22Rv1 (cell line): ENCODE measurements at regions not wholly inside any gene's neighbourhood (a gene's known extent, or its start where the extent isn't known, plus 50 kb on each side); places are given as distances from the start of the nearest gene placed in this dataset.

Experiments used
- ZFX ChIP-seq: fragments of 450-650 bp; IDR thresholded peaks from 2 replicates; pipeline ENCODE4 v1.6.1; 2017; ENCODE audit warnings: antibody characterized with exemption, borderline replicate concordance
- TF ChIP-seq, protein P1 (sequence below): fragments of 450-650 bp; IDR thresholded peaks from 2 replicates; pipeline ENCODE4 v1.5.1; 2017; ENCODE audit warnings: mild to moderate bottlenecking

GRCh38 chr7:50869108-50869725, 86.5 kb upstream of the GRB10 start:
- TF ChIP-seq, protein P1, sequence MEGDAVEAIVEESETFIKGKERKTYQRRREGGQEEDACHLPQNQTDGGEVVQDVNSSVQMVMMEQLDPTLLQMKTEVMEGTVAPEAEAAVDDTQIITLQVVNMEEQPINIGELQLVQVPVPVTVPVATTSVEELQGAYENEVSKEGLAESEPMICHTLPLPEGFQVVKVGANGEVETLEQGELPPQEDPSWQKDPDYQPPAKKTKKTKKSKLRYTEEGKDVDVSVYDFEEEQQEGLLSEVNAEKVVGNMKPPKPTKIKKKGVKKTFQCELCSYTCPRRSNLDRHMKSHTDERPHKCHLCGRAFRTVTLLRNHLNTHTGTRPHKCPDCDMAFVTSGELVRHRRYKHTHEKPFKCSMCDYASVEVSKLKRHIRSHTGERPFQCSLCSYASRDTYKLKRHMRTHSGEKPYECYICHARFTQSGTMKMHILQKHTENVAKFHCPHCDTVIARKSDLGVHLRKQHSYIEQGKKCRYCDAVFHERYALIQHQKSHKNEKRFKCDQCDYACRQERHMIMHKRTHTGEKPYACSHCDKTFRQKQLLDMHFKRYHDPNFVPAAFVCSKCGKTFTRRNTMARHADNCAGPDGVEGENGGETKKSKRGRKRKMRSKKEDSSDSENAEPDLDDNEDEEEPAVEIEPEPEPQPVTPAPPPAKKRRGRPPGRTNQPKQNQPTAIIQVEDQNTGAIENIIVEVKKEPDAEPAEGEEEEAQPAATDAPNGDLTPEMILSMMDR, result no peak
- no peak for TF ChIP-seq ZFX
